ENCODE measurements at regions not wholly inside any gene's neighbourhood (a gene's known extent, or its start where the extent isn't known, plus 50 kb on each side); places are given as distances from the start of the nearest gene placed in this dataset.

- Histone ChIP-seq H3K4ac (ENCODE audit: low read depth, low read length) (no peak overlapping the region), H2BK12ac (ENCODE audit: insufficient read length, low read depth, low read length) (no peak overlapping the region), H3K14ac (ENCODE audit: insufficient read depth, low read length) (no peak overlapping the region), H4K8ac (replicated peaks; ENCODE audit: insufficient read length, low read depth, low read length) (no peak overlapping the region), H3K4me1 (ENCODE audit: insufficient read depth, low read length) (peaks cover 4% of the 10 kb centered on the region; the same call in 1 of the 2 replicates), H2BK15ac (ENCODE audit: low read depth, low read length) (no peak overlapping the region), H3K9ac (ENCODE audit: extremely low read depth, insufficient read length, low read length) (no peak overlapping the region), H3K23me2 (ENCODE audit: insufficient read length, low read depth, low read length, poor library complexity, severe bottlenecking) (no peaks in the 10 kb centered on the region), H3K79me1 (ENCODE audit: insufficient read depth, low read depth, low read length, poor library complexity, severe bottlenecking) (no peaks in the 10 kb centered on the region), H3K56ac (ENCODE audit: insufficient read length, low read depth, low read length) (no peak overlapping the region), H2AK5ac (ENCODE audit: insufficient read length, low read length) (no peak overlapping the region), H2AFZ (ENCODE audit: low read length) (no peak overlapping the region), H3K4me2 (ENCODE audit: insufficient read depth, insufficient read length, low read length) (no peak overlapping the region), H2BK5ac (ENCODE audit: insufficient read length, low read length) (no peak overlapping the region), H4K5ac (ENCODE audit: insufficient read length, low read depth, low read length) (no peak overlapping the region), H3K27ac (ENCODE audit: insufficient read length, low read depth, low read length) (no peak overlapping the region), H2BK120ac (ENCODE audit: low read depth, low read length, poor library complexity, severe bottlenecking) (no peak overlapping the region), H3K9me3 (ENCODE audit: control insufficient read depth, low read depth, low read length) (no peaks in the 10 kb centered on the region), H3K18ac (ENCODE audit: insufficient read length, low read depth, low read length) (no peak overlapping the region), H3K27me3 (ENCODE audit: insufficient read depth, low read length) (no peaks in the 10 kb centered on the region), H4K20me1 (ENCODE audit: control insufficient read depth, insufficient read depth, insufficient read length) (no peaks in the 10 kb centered on the region), H3K23ac (ENCODE audit: insufficient read length, low read depth, low read length) (no peak overlapping the region), H3T11ph (ENCODE audit: low read length) (no peak overlapping the region), H2BK20ac (ENCODE audit: low read depth, low read length, poor library complexity, severe bottlenecking) (no peak overlapping the region), H3K79me2 (ENCODE audit: insufficient read depth, low read length) (no peaks in the 10 kb centered on the region), H4K91ac (ENCODE audit: insufficient read length, low read depth, low read length) (no peak overlapping the region)
- H3K27me3 Mint-ChIP-seq (ENCODE audit: low read depth): no peaks in the 10 kb centered on the region; the same call in 1 of the 2 replicates
- no peak for TF ChIP-seq CTCF (conservative IDR thresholded peaks at IDR 0.05)
- peaks cover 0 to 14% of the 10 kb centered on the region in 2 experiments; a peak in 4 of 5 replicates for H3K9me3 Mint-ChIP-seq
- no peak overlapping the region for H3K4me3 Mint-ChIP-seq
- H3K4me1 Mint-ChIP-seq: peaks cover 32 to 40% of the 10 kb centered on the region in 2 experiments
- peak overlapping the region in 2 of 3 experiments; percentile 40 to 77; a peak in 4 of 7 replicates for H3K27ac Mint-ChIP-seq
- H3K36me3 Mint-ChIP-seq (ENCODE audit: insufficient read depth in 1 of 3, low read depth in 3 of 3): peaks cover 0 to 13% (median 11%) of the 10 kb centered on the region in 3 experiments; a peak in 5 of 7 replicates
- no peak for DNase-seq
- no CpG with 5 or more reads among the region's 2 CpGs for WGBS (ENCODE audit: extremely low coverage, insufficient read length, low lambda C conversion rate)
Observed at GRCh38 chr2:16798472-16798871, 132.8 kb upstream of the CYRIA start.

Measured in H9 (cell line).